A549 (cell line): ENCODE measurements at regions not wholly inside any gene's neighbourhood (a gene's known extent, or its start where the extent isn't known, plus 50 kb on each side); places are given as distances from the start of the nearest gene placed in this dataset.

ENCODE experiments used
- BHLHE40 ChIP-seq: IDR thresholded peaks from 2 replicates; pipeline ENCODE4 v1.6.1; 2012; ENCODE audit warnings: low read depth, low read length, inconsistent platforms
- SMC3 ChIP-seq: fragments of >200 bp; sonication (Bioruptor Twin); formaldehyde crosslinking; IDR thresholded peaks from 3 replicates; pipeline ENCODE4 v1.6.1; 2018; ENCODE audit warnings: inconsistent platforms

GRCh38 chr6:50289366-50289765 lies 239.6 kb upstream of the DEFB112 start:
- no peak for TF ChIP-seq BHLHE40
- no peak for TF ChIP-seq SMC3
